ENCODE measurements at regions not wholly inside any gene's neighbourhood (a gene's known extent, or its start where the extent isn't known, plus 50 kb on each side); places are given as distances from the start of the nearest gene placed in this dataset.

DNA sequence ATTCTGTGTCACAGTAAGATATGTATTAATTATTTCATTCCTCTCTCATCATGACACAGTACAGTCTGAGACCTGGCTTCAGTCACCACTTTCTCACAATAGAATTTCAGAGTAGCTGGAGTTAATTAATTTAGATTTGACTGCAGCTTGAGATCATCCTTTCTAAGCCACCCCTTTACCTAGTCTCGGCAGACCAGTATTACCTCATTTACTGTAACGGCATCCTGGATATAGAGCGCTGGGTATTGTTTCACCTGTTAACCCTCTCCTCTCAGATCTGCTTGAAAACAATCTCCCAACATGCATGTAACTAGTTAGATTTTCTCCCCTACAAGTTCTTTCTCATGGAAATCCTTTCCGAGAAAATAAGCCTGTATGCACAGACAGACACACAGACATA, 1057.5 kb downstream of the GATA3 start:
- TF ChIP-seq POLR2A (IDR thresholded peaks at IDR 0.05; ENCODE audit: low read length) (no peak), RAD21 (conservative IDR thresholded peaks at IDR 0.05 in 1 of 2, IDR thresholded peaks at IDR 0.05 in 1 of 2) (no peak), MAFK (IDR thresholded peaks at IDR 0.05; ENCODE audit: partially characterized antibody) (no peak), CHD2 (IDR thresholded peaks at IDR 0.05; ENCODE audit: low read length, partially characterized antibody) (no peak), FOXS1 (CRISPR knock-in tag; IDR thresholded peaks at IDR 0.05) (no peak), EP300 (IDR thresholded peaks at IDR 0.05) (no peak), ZSCAN20 (CRISPR knock-in tag; IDR thresholded peaks at IDR 0.05) (no peak)
- TF ChIP-seq, protein P1, sequence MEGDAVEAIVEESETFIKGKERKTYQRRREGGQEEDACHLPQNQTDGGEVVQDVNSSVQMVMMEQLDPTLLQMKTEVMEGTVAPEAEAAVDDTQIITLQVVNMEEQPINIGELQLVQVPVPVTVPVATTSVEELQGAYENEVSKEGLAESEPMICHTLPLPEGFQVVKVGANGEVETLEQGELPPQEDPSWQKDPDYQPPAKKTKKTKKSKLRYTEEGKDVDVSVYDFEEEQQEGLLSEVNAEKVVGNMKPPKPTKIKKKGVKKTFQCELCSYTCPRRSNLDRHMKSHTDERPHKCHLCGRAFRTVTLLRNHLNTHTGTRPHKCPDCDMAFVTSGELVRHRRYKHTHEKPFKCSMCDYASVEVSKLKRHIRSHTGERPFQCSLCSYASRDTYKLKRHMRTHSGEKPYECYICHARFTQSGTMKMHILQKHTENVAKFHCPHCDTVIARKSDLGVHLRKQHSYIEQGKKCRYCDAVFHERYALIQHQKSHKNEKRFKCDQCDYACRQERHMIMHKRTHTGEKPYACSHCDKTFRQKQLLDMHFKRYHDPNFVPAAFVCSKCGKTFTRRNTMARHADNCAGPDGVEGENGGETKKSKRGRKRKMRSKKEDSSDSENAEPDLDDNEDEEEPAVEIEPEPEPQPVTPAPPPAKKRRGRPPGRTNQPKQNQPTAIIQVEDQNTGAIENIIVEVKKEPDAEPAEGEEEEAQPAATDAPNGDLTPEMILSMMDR (IDR thresholded peaks at IDR 0.05), result no peak
